ENCODE measurements at regions not wholly inside any gene's neighbourhood (a gene's known extent, or its start where the extent isn't known, plus 50 kb on each side); places are given as distances from the start of the nearest gene placed in this dataset.

GRCh38 chr20:48079028-48079427 lies 293.7 kb upstream of the SULF2 start:
- POLR2A ChIA-PET: no interaction called here
- CTCF ChIA-PET: no interaction called here
- no peak overlapping the region for H3K4me3 ChIP-seq (ENCODE audit: low read depth, low read length)
- no peak for DNase-seq (ENCODE audit: low read depth, low spot score)
- no peak for TF ChIP-seq CTCF (IDR thresholded peaks at IDR 0.05; ENCODE audit: insufficient read depth, low read length, missing control alignments)

GRCh38 chr20:48076747-48077146 lies 291.5 kb upstream of the SULF2 start:
- ChIA-PET POLR2A (no interaction called here), CTCF (no interaction called here)
- no peak for DNase-seq (ENCODE audit: low read depth, low spot score)
- no peak for TF ChIP-seq CTCF (IDR thresholded peaks at IDR 0.05; ENCODE audit: insufficient read depth, low read length, missing control alignments)
- H3K4me3 ChIP-seq (ENCODE audit: low read depth, low read length): no peak overlapping the region

- ChIA-PET POLR2A (no interaction called here), CTCF (no interaction called here)
- no peak overlapping the region for H3K4me3 ChIP-seq (ENCODE audit: low read depth, low read length)
- no peak for TF ChIP-seq CTCF (IDR thresholded peaks at IDR 0.05; ENCODE audit: insufficient read depth, low read length, missing control alignments)
- DNase-seq (ENCODE audit: low read depth, low spot score): no peak
Measured at GRCh38 chr20:48076247-48076646, 291.0 kb upstream of the SULF2 start.

- TF ChIP-seq CTCF (IDR thresholded peaks at IDR 0.05; ENCODE audit: insufficient read depth, low read length, missing control alignments): no peak
- CTCF ChIA-PET: no interaction called here
- POLR2A ChIA-PET: no interaction called here
- no peak for DNase-seq (ENCODE audit: low read depth, low spot score)
- H3K4me3 ChIP-seq (ENCODE audit: low read depth, low read length): no peak overlapping the region
Measured at GRCh38 chr20:48075591-48076174, 290.4 kb upstream of the SULF2 start.

- no peak for TF ChIP-seq CTCF (IDR thresholded peaks at IDR 0.05; ENCODE audit: insufficient read depth, low read length, missing control alignments)
- POLR2A ChIA-PET: no interaction called here
- CTCF ChIA-PET: no interaction called here
Measured at GRCh38 chr20:48070991-48071652, 285.8 kb upstream of the SULF2 start.

GRCh38 chr20:48069596-48069995 lies 284.3 kb upstream of the SULF2 start:
- ChIA-PET POLR2A (no interaction called here), CTCF (no interaction called here)
- no peak overlapping the region for H3K4me3 ChIP-seq (ENCODE audit: low read depth, low read length)
- TF ChIP-seq CTCF (IDR thresholded peaks at IDR 0.05; ENCODE audit: insufficient read depth, low read length, missing control alignments): no peak
- no peak for DNase-seq (ENCODE audit: low read depth, low spot score)

More at GRCh38 chr20:48070991-48071652, 285.8 kb upstream of the SULF2 start:
- DNase-seq (ENCODE audit: low read depth, low spot score): no peak
- H3K4me3 ChIP-seq (ENCODE audit: low read depth, low read length): no peak overlapping the region

All from AG04449 (cell line).